ENCODE measurements at regions not wholly inside any gene's neighbourhood (a gene's known extent, or its start where the extent isn't known, plus 50 kb on each side); places are given as distances from the start of the nearest gene placed in this dataset.

GRCh38 chr1:208974717-208975116 lies 608.8 kb upstream of the CAMK1G start:
- no peak overlapping the region for H3K4me3 ChIP-seq (ENCODE audit: low read depth, low read length)
- DNase-seq (ENCODE audit: low read depth) = no peak
- TF ChIP-seq CTCF (conservative IDR thresholded peaks at IDR 0.05; ENCODE audit: low read depth, low read length) = no peak

- no peak overlapping the region for H3K4me3 ChIP-seq (ENCODE audit: low read depth, low read length)
- no peak for TF ChIP-seq CTCF (conservative IDR thresholded peaks at IDR 0.05; ENCODE audit: low read depth, low read length)
- DNase-seq (ENCODE audit: low read depth) = no peak
These were observed 608.1 kb upstream of the CAMK1G start for GRCh38 chr1:208975456-208975855.

GRCh38 chr1:208977012-208977411 lies 606.5 kb upstream of the CAMK1G start:
- H3K4me3 ChIP-seq (ENCODE audit: low read depth, low read length) = no peak overlapping the region
- no peak for DNase-seq (ENCODE audit: low read depth)
- no peak for TF ChIP-seq CTCF (conservative IDR thresholded peaks at IDR 0.05; ENCODE audit: low read depth, low read length)

GRCh38 chr1:208977638-208978256 lies 605.8 kb upstream of the CAMK1G start:
- H3K4me3 ChIP-seq (ENCODE audit: low read depth, low read length) = no peak overlapping the region
- no peak for DNase-seq (ENCODE audit: low read depth)
- no peak for TF ChIP-seq CTCF (conservative IDR thresholded peaks at IDR 0.05; ENCODE audit: low read depth, low read length)

GRCh38 chr1:208979776-208980175 lies 603.7 kb upstream of the CAMK1G start:
- no peak for TF ChIP-seq CTCF (conservative IDR thresholded peaks at IDR 0.05; ENCODE audit: low read depth, low read length)
- DNase-seq (ENCODE audit: low read depth) = no peak

GRCh38 chr1:208980605-208981004 lies 602.9 kb upstream of the CAMK1G start:
- TF ChIP-seq CTCF (conservative IDR thresholded peaks at IDR 0.05; ENCODE audit: low read depth, low read length) = no peak
- no peak overlapping the region for H3K4me3 ChIP-seq (ENCODE audit: low read depth, low read length)
- DNase-seq (ENCODE audit: low read depth) = no peak

More at GRCh38 chr1:208979776-208980175, 603.7 kb upstream of the CAMK1G start:
- H3K4me3 ChIP-seq (ENCODE audit: low read depth, low read length) = no peak overlapping the region

- TF ChIP-seq CTCF (conservative IDR thresholded peaks at IDR 0.05; ENCODE audit: low read depth, low read length) = no peak
- H3K4me3 ChIP-seq (ENCODE audit: low read depth, low read length) = no peak overlapping the region
- DNase-seq (ENCODE audit: low read depth) = no peak
These were observed 598.3 kb upstream of the CAMK1G start for GRCh38 chr1:208985231-208985630.
